ENCODE measurements at regions not wholly inside any gene's neighbourhood (a gene's known extent, or its start where the extent isn't known, plus 50 kb on each side); places are given as distances from the start of the nearest gene placed in this dataset.

- peak; percentile 3 for DNase-seq
Measured at GRCh38 chr18:11553098-11553940, 56.1 kb upstream of the SLC35G4 start.

GRCh38 chr18:11548916-11549551 is 60.4 kb upstream of the SLC35G4 start:
- no peak for DNase-seq

DNA sequence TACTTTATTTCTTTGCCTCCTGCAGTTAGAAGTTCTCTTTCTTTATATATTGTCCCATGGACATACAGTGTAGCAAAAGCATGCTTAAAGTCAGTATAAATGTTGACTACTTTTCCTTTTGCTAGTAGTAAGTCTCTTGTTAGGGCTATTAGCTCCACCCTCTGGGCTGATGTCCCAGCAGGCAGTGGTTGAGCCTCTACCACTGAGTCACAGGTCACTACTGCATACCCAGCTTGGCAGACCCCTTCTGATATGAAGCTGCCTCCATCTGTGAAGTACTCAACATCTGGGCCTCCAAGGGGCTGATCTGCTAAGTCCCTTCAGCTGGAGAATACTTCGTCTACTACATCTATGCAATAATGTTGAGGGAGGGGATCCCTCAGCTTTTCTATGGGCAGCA is 61.0 kb upstream of the SLC35G4 start:
- DNase-seq, result no peak

- no peak for DNase-seq
Measured at GRCh38 chr18:11544060-11544633, 65.2 kb upstream of the SLC35G4 start.

DNA sequence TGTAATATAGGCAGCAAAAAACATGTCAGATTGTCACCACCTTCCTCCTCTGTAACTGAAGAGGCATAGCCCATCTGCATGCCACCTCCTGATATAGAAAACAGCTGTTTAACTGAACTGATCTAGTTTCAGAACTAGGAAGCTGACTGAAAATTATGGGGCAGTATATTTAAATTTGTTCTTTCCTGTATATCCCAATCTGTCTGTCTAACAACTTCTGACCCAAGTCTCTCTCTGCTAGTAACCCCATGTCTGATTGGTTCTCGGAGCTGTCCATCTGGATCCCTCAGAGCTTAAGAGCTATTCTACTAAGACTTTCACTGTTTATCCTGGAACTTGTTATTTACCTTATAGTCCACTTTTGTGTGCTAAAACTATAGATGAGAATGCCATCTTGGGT is 68.2 kb upstream of the SLC35G4 start:
- no peak for DNase-seq

DNA sequence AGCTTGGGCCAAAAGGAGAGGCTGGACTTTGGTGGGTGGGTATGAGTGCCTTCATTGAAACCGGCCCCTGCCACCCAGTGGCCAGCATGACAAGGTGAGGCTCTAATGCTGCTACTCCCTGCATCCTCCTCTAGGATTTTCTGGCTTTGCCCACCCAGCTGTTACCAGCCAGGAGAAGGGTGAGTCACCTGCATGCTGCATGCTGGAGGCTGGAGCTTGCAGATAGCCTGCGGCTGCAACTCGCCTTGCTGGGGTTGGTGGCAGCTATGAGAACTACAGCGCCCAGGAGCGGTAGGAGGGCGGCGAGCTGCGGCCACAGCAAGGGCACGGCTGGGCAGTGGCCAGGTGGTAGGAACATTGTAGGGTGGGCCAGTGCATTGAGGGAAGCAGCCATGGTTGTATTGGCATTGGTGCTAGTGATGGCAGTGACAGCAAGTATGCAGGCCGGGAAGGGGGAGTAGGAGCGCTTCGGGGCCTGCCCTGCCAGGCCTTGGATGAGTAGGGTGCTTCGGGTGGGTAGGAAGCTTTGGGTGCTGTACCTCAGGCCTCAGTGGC is 75.4 kb upstream of the SLC35G4 start:
- DNase-seq, result no peak

DNA sequence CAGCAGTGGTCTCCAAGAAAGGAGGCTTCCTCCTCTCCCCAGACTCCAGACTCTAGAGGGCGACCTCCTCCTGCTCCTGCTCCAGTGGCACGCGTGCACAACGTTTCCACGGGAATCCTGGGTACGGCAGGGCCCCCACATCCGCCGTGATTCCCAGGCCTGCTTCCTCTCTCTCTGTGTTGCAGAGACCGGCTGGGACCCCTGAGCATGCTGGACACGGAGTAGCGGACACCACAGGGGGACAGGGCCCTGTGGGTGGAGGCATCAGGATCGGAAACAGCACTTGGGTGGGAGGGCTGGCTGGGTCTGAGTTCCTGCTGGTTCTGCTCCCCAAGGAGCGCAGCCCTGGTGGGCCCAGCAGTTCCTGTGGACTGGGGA is 75.9 kb upstream of the SLC35G4 start:
- no peak for DNase-seq

DNA sequence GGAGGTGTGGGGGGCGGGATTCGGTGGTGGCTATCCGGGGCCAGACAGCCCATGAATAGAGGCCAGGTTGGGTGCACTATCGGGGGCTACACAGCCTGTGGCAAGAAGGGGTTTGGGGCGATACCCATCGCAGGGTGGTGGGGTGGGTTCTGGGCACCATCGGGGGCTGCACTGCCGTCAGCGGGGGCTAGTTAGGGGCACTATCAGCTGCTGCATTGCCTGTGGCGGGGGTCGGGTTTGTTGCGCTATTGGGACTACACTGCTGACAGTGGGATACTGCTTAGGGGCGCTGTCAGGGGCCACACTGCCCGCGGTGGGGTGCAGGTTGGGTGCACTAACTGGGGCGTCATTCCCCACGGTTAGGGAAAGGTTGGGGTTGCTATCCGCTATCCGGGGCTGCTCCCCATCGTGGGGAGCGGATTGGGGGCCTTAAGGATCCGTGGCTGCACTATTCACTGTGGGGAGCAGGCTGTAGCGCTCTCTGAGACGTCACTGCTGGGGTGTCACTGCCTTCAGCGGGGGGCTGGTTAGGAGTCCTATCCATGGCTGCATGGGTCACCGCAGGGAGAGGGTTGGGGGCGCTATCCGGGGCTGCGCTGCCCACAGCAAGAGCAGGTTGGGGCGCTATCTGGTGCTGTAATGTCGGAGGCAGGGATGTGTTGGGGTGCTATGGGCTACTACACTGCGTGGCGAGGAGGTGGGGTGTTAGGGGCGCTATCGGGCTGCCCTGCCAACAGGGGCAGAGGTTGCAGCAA is 76.5 kb upstream of the SLC35G4 start:
- no peak for DNase-seq

- DNase-seq, result no peak
Measured at GRCh38 chr18:11529081-11529480, 80.3 kb upstream of the SLC35G4 start.

- DNase-seq, result no peak
Measured at GRCh38 chr18:11526675-11527074, 82.7 kb upstream of the SLC35G4 start.

DNA sequence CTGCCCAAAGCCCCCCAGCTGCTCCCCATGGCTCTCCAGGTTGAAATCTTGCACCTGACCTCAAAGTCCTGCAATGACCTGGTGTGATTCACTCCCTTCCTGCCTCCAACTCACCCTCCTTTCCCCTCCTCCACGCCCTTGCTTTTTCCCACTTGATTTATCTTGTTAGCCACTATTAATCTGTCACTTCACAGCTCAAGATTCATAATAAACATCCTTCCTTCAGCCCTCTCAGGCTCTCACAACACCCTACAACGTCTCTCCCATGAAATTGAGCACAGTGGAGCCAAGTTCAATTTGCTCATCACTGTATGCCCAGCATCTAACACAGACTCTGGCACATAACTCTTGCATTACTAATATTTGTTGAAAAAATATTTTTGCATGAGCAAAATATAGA is 85.6 kb upstream of the SLC35G4 start:
- DNase-seq, result no peak

GRCh38 chr18:11522992-11523391 is 86.4 kb upstream of the SLC35G4 start:
- no peak for DNase-seq

DNA sequence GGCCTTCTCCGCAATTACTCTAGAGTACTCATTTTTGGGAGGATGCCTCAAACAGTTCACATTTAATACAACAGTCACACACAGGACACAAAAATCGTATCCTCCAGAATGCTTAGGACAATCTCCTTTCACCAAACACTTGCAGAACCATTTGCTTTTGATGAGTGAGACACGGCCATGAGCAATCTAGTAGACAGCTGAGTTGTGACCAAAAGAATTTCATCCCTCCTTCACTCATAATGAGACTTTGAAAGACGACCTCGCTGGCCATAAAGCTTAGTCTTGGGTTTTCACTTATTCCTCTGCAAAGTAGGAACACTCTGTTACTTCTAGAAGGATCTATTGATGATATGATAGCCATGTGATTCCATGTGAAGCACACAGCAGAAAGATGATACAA is 87.5 kb upstream of the SLC35G4 start:
- DNase-seq, result no peak

- DNase-seq, result no peak
Measured at GRCh38 chr18:11520536-11520935, 88.9 kb upstream of the SLC35G4 start.

GRCh38 chr18:11518788-11519685 is 90.4 kb upstream of the SLC35G4 start:
- peak; percentile 0 for DNase-seq

DNA sequence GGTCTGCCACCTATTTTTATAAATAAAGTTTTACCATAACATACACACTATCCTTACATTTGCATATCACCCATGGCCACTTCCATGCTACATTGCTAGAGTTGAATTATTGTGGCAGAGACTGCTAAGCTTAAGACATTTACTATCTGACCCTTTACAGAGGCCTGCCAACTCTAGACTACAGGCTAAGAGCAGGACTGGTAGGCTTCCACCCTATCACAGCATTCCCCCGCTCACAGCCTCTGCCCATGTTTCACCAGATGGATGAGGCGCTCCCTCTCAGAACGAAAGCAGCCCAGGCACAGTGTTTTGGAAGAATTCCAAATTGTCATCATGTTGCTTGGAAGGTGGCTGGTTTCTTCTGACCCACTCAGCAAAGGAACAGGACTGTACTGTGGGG is 91.7 kb upstream of the SLC35G4 start:
- no peak for DNase-seq

- DNase-seq, result no peak
Measured at GRCh38 chr18:11516751-11517503, 92.5 kb upstream of the SLC35G4 start.

DNA sequence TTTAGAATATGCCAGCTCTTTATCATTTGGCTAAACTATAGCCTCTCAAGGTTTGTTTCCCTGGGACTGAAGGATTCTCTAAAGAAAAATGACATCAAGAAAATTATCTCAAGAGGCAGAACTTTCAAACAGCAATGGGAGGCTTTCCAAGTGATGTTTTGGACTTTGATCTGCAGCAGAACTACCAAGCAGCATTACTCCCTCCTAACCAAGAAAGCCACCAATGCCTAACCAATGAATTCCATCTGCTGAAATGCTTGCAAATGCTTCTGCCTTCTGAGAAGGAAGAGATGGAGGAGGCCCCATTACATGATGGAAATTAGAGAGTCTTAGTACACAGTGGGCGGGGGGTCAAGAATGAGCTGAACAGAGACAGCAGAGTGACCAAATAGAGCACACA is 95.1 kb upstream of the SLC35G4 start:
- DNase-seq, result no peak

DNA sequence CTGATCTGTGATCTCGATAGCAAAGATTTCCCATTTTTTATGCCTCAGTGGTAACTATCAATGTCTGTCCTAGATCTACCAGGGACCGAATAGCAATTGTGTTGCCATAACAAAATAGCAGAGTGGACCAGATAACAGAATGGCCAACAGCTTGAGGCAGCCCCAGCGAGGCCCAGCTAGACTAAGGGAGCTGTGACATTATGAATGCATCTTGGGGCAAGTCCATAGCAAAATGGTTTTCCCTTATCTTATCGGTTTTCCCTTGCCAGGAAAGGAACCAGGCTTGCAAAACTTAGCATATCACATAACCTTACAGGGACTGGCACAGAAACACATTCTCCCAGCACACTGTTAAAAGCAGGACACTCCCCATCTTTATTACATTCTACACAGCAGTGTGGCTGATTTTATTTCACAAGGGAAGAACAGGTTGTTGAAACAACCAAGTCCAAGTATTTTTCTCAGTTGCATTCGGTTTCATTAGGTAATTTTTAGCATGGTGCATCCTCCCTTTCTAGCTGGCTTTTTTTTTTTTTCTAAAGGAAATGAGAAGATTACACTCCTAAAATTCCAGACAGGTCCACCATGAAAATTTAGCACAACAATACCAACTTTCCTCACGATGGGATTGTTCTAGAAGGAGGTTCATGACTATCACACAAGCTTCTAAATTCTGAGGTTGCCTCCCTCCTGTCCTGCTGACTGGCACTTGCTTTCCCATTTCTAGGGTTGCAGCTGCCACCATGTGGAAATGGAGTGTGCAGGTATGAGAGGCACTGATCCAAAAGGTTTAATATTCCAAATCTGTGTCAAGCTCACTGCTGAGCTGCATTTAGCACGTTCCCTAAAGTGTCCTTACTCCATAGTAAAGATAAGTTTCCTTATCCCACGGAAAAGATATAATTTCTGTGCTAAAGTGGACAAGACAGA is 97.0 kb upstream of the SLC35G4 start:
- no peak for DNase-seq

- no peak for DNase-seq
Measured at GRCh38 chr18:11511434-11512095, 97.8 kb upstream of the SLC35G4 start.

All from NCI-H1694 (cell line).